HL-60 (cell line): ENCODE measurements at regions not wholly inside any gene's neighbourhood (a gene's known extent, or its start where the extent isn't known, plus 50 kb on each side); places are given as distances from the start of the nearest gene placed in this dataset.

Source experiments
- DNase-seq, 2 experiments: peaks; one replicate each; pipeline ENCODE4 v3.0.0-alpha.2; 2010 to 2020; ENCODE audit warnings: low read depth in 1 of 2, low spot score in 1 of 2
- H3K27ac ChIP-seq: fragments of 250-450 bp; sonication (Bioruptor Pico); replicated peaks from 2 replicates; pipeline ENCODE4 v1.5.1; 2020; ENCODE audit warnings: mild to moderate bottlenecking, moderate library complexity
- H3K27me3 ChIP-seq: fragments of 250-450 bp; sonication (Bioruptor Pico); 2 replicates; pipeline ENCODE4 v1.5.1; 2021; ENCODE audit warnings: mild to moderate bottlenecking, moderate library complexity; ENCODE audit not compliant: insufficient read depth, poor library complexity, severe bottlenecking
- H3K4me3 ChIP-seq: replicated peaks from 2 replicates; pipeline ENCODE4 v1.5.1; 2011; ENCODE audit warnings: mild to moderate bottlenecking, control low read depth, low read length; ENCODE audit not compliant: insufficient read depth
- CTCF ChIP-seq: IDR thresholded peaks from one replicate; pipeline ENCODE4 v1.5.1; 2011; ENCODE audit warnings: low read length, control low read depth, inconsistent platforms; ENCODE audit not compliant: insufficient read depth
- GABPA ChIP-seq: IDR thresholded peaks from 2 replicates; pipeline ENCODE4 v1.6.1; 2012; ENCODE audit warnings: low read depth
- POLR2AphosphoS5 ChIP-seq: IDR thresholded peaks from 2 replicates; pipeline ENCODE4 v1.6.1; 2012; ENCODE audit warnings: low read depth
- SPI1 ChIP-seq: IDR thresholded peaks from 2 replicates; pipeline ENCODE4 v1.6.1; 2012; ENCODE audit warnings: low read depth, mild to moderate bottlenecking, borderline replicate concordance
- TF ChIP-seq, protein P1 (sequence below): IDR thresholded peaks from 2 replicates; pipeline ENCODE4 v1.6.1; 2012; ENCODE audit warnings: low read depth; ENCODE audit not compliant: insufficient replicate concordance

DNA sequence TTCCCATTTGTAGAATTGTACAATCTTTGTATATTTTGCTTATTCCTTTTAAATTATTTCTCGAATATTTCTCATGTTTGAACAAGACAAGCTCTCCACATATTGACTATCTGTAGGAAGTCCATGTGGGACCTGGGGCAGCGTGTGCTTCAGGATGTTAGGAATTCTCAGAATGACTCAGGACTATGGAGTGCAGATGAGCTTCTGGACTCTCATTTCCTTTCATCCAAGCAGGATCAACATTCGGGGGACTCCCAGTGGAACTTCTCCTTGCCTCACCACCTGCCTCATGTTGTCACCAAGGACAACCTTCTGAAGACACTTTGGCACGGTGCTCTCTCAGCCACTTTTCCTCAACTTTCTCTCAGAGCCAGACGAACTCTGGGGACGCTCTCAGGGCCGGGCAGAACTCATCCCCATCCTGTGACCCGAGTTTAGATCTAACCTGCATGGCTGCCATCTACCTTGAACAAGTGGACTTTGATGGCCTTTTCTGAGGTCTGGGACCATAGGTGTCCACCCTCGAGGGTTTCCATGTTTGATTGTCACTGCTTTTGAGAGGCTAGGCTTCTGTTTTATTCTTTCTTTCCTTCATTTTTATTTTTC, 441.7 kb downstream of the IRS2 start:
- Histone ChIP-seq H3K27ac (no peak overlapping the region), H3K4me3 (no peak overlapping the region), H3K27me3 (no peaks in the 10 kb centered on the region)
- TF ChIP-seq CTCF (no peak), POLR2AphosphoS5 (no peak), GABPA (no peak), SPI1 (no peak)
- TF ChIP-seq, protein P1, sequence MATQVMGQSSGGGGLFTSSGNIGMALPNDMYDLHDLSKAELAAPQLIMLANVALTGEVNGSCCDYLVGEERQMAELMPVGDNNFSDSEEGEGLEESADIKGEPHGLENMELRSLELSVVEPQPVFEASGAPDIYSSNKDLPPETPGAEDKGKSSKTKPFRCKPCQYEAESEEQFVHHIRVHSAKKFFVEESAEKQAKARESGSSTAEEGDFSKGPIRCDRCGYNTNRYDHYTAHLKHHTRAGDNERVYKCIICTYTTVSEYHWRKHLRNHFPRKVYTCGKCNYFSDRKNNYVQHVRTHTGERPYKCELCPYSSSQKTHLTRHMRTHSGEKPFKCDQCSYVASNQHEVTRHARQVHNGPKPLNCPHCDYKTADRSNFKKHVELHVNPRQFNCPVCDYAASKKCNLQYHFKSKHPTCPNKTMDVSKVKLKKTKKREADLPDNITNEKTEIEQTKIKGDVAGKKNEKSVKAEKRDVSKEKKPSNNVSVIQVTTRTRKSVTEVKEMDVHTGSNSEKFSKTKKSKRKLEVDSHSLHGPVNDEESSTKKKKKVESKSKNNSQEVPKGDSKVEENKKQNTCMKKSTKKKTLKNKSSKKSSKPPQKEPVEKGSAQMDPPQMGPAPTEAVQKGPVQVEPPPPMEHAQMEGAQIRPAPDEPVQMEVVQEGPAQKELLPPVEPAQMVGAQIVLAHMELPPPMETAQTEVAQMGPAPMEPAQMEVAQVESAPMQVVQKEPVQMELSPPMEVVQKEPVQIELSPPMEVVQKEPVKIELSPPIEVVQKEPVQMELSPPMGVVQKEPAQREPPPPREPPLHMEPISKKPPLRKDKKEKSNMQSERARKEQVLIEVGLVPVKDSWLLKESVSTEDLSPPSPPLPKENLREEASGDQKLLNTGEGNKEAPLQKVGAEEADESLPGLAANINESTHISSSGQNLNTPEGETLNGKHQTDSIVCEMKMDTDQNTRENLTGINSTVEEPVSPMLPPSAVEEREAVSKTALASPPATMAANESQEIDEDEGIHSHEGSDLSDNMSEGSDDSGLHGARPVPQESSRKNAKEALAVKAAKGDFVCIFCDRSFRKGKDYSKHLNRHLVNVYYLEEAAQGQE = no peak
- no peak for DNase-seq

DNA sequence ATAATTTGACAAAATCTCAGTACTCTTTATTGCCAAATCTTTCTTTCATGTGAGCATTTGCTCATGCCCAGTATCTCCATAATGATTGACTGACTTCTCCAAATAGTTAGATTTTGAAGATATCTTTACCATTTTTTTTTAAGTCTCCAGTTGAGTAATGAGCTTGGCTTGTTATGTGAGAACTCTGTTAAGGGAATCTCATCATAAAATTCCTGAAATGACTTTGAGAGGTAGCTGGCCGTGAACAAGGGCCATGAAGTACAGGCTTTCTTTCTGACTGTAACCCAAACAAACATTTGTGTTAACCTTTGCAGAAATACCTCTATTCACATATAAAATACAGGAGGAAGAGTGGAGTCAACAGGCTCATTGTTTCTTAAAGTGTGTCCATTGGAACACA, 449.7 kb downstream of the IRS2 start:
- H3K4me3 ChIP-seq = no peak overlapping the region
- H3K27ac ChIP-seq = no peak overlapping the region
- no peak for TF ChIP-seq POLR2AphosphoS5
- TF ChIP-seq GABPA = no peak
- TF ChIP-seq CTCF = no peak
- TF ChIP-seq, protein P1 = no peak
- no peak for TF ChIP-seq SPI1
- H3K27me3 ChIP-seq = no peaks in the 10 kb centered on the region
- no peak for DNase-seq

GRCh38 chr13:109333893-109334651, 452.3 kb downstream of the IRS2 start:
- Histone ChIP-seq H3K27ac (no peak overlapping the region), H3K4me3 (no peak overlapping the region), H3K27me3 (no peaks in the 10 kb centered on the region)
- no peak for DNase-seq
- TF ChIP-seq, protein P1 = no peak
- TF ChIP-seq GABPA = no peak
- no peak for TF ChIP-seq SPI1
- no peak for TF ChIP-seq POLR2AphosphoS5
- TF ChIP-seq CTCF = no peak
